Karpas-422 (cell line): ENCODE measurements at regions not wholly inside any gene's neighbourhood (a gene's known extent, or its start where the extent isn't known, plus 50 kb on each side); places are given as distances from the start of the nearest gene placed in this dataset.

Experiments
- DNase-seq: peaks from one replicate; pipeline ENCODE4 v3.0.0-alpha.2; 2015
- H2AFZ ChIP-seq: fragments of 200-600 bp; sonication (generic); 2 replicates; pipeline ENCODE4 v1.6.1; 2014; ENCODE audit warnings: antibody characterized with exemption, low read length, mixed read lengths
- H3K27ac ChIP-seq: fragments of 200-600 bp; sonication (generic); 2 replicates; pipeline ENCODE4 v1.5.1; 2014; ENCODE audit warnings: mild to moderate bottlenecking, low read length, moderate library complexity
- H3K27me3 ChIP-seq: fragments of 200-600 bp; sonication (generic); 2 replicates; pipeline ENCODE4 v1.6.1; 2014; ENCODE audit warnings: low read length, mixed read lengths
- H3K36me3 ChIP-seq: fragments of 200-600 bp; sonication (generic); 2 replicates; pipeline ENCODE4 v1.6.1; 2014; ENCODE audit warnings: low read length, mixed read lengths; ENCODE audit not compliant: insufficient read depth
- H3K4me1 ChIP-seq: fragments of 200-600 bp; sonication (generic); 2 replicates; pipeline ENCODE4 v1.6.1; 2014; ENCODE audit warnings: mild to moderate bottlenecking, low read length, mixed read lengths
- H3K4me2 ChIP-seq: fragments of 200-600 bp; sonication (generic); 2 replicates; pipeline ENCODE4 v1.6.1; 2014; ENCODE audit warnings: low read length, low read depth, mild to moderate bottlenecking; ENCODE audit not compliant: poor library complexity, severe bottlenecking
- H3K4me3 ChIP-seq: fragments of 200-600 bp; sonication (generic); 2 replicates; pipeline ENCODE4 v1.5.1; 2014; ENCODE audit warnings: mild to moderate bottlenecking, antibody characterized with exemption, low read length, mixed read lengths
- H3K79me2 ChIP-seq: fragments of 200-600 bp; sonication (generic); 2 replicates; pipeline ENCODE4 v1.6.1; 2014; ENCODE audit warnings: mild to moderate bottlenecking, low read length, mixed read lengths
- H3K9ac ChIP-seq: fragments of 200-600 bp; sonication (generic); 2 replicates; pipeline ENCODE4 v1.6.0; 2014; ENCODE audit warnings: low read length
- H3K9me2 ChIP-seq: fragments of 200-600 bp; sonication (generic), shearing (Covaris generic); replicated peaks from 2 replicates; pipeline ENCODE4 v1.6.0; 2014; ENCODE audit warnings: mild to moderate bottlenecking, low read length, moderate library complexity; ENCODE audit not compliant: insufficient read depth
- H3K9me3 ChIP-seq: fragments of 300-700, 200-600 bp; sonication (generic); 2 replicates; pipeline ENCODE4 v1.6.1; 2014; ENCODE audit warnings: low read length, mixed read lengths
- H4K20me1 ChIP-seq: fragments of 200-600 bp; sonication (generic); 2 replicates; pipeline ENCODE4 v1.6.1; 2014; ENCODE audit warnings: mild to moderate bottlenecking, antibody characterized with exemption, low read length, low read depth; ENCODE audit not compliant: insufficient read depth

GRCh38 chr2:152863826-152864225, 145.4 kb downstream of the ARL6IP6 start:
- H3K36me3 ChIP-seq = no peaks in the 10 kb centered on the region
- DNase-seq = no peak

GRCh38 chr2:152861349-152861942, 143.0 kb downstream of the ARL6IP6 start:
- no peak overlapping the region for H3K4me3 ChIP-seq
- H2AFZ ChIP-seq = no peak overlapping the region
- peak; percentile 75 for DNase-seq
- H3K9ac ChIP-seq = no peak overlapping the region
- H3K9me3 ChIP-seq = peaks cover 8% of the 10 kb centered on the region; the same call in 1 of the 2 replicates
- H3K79me2 ChIP-seq = no peaks in the 10 kb centered on the region
- no peak overlapping the region for H3K4me2 ChIP-seq
- no peaks in the 10 kb centered on the region for H3K4me1 ChIP-seq
- H3K27me3 ChIP-seq = no peaks in the 10 kb centered on the region
- H3K27ac ChIP-seq = no peak overlapping the region
- H4K20me1 ChIP-seq = no peaks in the 10 kb centered on the region
- H3K9me2 ChIP-seq = no peaks in the 10 kb centered on the region
- no peaks in the 10 kb centered on the region for H3K36me3 ChIP-seq

More at GRCh38 chr2:152863826-152864225, 145.4 kb downstream of the ARL6IP6 start:
- H3K9me3 ChIP-seq = peaks cover 8% of the 10 kb centered on the region; the same call in 1 of the 2 replicates
- no peaks in the 10 kb centered on the region for H3K79me2 ChIP-seq
- H4K20me1 ChIP-seq = no peaks in the 10 kb centered on the region
- H3K4me3 ChIP-seq = no peak overlapping the region
- no peaks in the 10 kb centered on the region for H3K27me3 ChIP-seq
- no peak overlapping the region for H2AFZ ChIP-seq
- no peak overlapping the region for H3K4me2 ChIP-seq
- no peak overlapping the region for H3K9ac ChIP-seq
- H3K9me2 ChIP-seq = no peaks in the 10 kb centered on the region
- H3K4me1 ChIP-seq = no peaks in the 10 kb centered on the region
- no peak overlapping the region for H3K27ac ChIP-seq

DNA sequence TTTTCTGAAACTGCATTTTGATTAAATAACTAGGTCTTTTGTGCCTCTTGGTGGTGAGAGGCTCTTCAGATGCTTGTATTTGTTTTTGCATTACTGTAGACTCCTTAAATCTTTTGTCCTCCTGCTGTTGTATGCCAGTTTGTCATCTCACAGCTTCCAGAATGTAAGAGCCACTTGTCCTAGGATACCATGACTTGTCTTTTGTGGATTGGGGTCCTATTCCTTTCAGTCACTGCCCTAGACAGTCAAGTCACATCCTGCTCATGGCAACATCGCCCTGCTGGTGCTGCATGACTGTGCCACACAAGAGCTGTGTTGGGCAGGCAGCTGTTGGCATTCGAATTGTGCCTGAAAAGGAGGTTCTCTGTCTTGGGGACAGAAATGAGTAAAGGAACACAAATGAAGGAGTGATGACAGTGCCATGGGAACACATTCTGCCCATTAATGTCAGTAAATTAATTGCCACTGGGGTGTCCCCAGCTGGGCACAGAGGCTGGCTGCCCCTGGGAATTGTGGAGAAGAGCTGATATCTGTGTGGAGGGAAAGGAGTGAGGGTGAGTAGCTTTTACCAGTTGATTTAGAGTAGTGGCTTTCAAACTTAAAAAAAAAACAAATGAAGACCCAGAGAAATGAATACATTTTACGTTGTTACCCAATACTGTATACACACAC, 140.3 kb downstream of the ARL6IP6 start:
- Histone ChIP-seq H4K20me1 (no peaks in the 10 kb centered on the region), H3K9ac (no peak overlapping the region), H3K9me3 (peaks cover 8% of the 10 kb centered on the region; the same call in 1 of the 2 replicates), H3K4me2 (no peak overlapping the region), H2AFZ (no peak overlapping the region), H3K27me3 (no peaks in the 10 kb centered on the region), H3K79me2 (no peaks in the 10 kb centered on the region), H3K9me2 (no peaks in the 10 kb centered on the region), H3K4me1 (no peaks in the 10 kb centered on the region), H3K4me3 (no peak overlapping the region), H3K36me3 (no peaks in the 10 kb centered on the region), H3K27ac (no peak overlapping the region)
- DNase-seq = no peak

DNA sequence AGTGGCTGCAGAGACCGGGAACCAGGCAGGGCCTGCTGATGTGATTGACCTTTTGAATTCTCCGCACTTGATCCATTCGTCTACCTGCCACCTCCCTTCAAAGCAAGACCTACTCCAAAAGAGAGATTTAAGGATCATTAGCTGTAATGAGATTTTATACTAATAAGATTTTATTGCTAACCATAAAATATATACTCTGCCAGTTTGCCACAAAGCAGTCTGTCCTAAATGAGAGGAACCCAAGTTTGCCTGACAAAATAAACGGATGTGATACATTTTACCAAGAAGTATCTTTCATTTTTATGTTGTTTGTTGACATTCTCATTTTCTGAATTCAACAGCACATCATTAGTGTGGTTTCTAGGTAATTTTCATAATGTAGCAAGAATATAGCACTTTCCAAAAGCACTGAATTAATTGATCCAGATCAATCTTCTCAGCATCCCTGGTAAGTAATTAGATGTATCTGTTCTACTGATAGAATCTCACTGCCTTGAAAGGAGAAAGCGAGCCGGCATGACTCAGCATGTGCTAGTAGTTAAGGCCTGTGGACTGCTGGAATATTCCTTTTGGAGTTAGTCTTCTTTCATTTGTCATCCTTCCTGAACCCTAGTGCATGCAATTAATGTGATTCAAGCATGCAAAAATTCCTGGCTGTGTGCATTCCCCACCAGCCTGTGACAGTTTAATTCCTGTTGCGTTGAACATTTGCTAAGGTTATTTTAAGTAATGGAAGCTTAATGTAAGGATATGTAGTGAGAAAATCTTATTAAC, 128.5 kb downstream of the ARL6IP6 start:
- no peak overlapping the region for H3K27ac ChIP-seq
- H3K4me2 ChIP-seq = no peak overlapping the region
- H3K9me3 ChIP-seq = no peaks in the 10 kb centered on the region
- H2AFZ ChIP-seq = no peak overlapping the region
- no peaks in the 10 kb centered on the region for H3K27me3 ChIP-seq
- no peaks in the 10 kb centered on the region for H4K20me1 ChIP-seq
- H3K4me3 ChIP-seq = no peak overlapping the region
- no peaks in the 10 kb centered on the region for H3K4me1 ChIP-seq
- H3K9me2 ChIP-seq = no peaks in the 10 kb centered on the region
- no peaks in the 10 kb centered on the region for H3K36me3 ChIP-seq
- no peaks in the 10 kb centered on the region for H3K79me2 ChIP-seq
- no peak overlapping the region for H3K9ac ChIP-seq
- no peak for DNase-seq

GRCh38 chr2:152835674-152836073, 117.3 kb downstream of the ARL6IP6 start:
- Histone ChIP-seq H3K27me3 (no peaks in the 10 kb centered on the region), H3K9me3 (no peaks in the 10 kb centered on the region), H3K4me3 (no peak overlapping the region), H3K36me3 (no peaks in the 10 kb centered on the region), H3K79me2 (no peaks in the 10 kb centered on the region), H3K27ac (no peak overlapping the region), H3K4me2 (no peak overlapping the region), H3K4me1 (no peaks in the 10 kb centered on the region), H2AFZ (no peak overlapping the region), H4K20me1 (no peaks in the 10 kb centered on the region), H3K9ac (no peak overlapping the region), H3K9me2 (no peaks in the 10 kb centered on the region)
- no peak for DNase-seq

- no peak for DNase-seq
- Histone ChIP-seq H2AFZ (no peak overlapping the region), H3K27ac (no peak overlapping the region), H3K9me2 (no peaks in the 10 kb centered on the region), H3K9ac (no peak overlapping the region), H3K4me2 (no peak overlapping the region), H4K20me1 (no peaks in the 10 kb centered on the region), H3K4me1 (no peaks in the 10 kb centered on the region), H3K9me3 (no peaks in the 10 kb centered on the region), H3K4me3 (no peak overlapping the region), H3K79me2 (no peaks in the 10 kb centered on the region), H3K36me3 (no peaks in the 10 kb centered on the region), H3K27me3 (no peaks in the 10 kb centered on the region)
Measured at GRCh38 chr2:152827944-152828343, 109.5 kb downstream of the ARL6IP6 start.

- H3K79me2 ChIP-seq = no peaks in the 10 kb centered on the region
- H3K27me3 ChIP-seq = no peaks in the 10 kb centered on the region
- H3K9me2 ChIP-seq = no peaks in the 10 kb centered on the region
- no peaks in the 10 kb centered on the region for H3K9me3 ChIP-seq
- H4K20me1 ChIP-seq = no peaks in the 10 kb centered on the region
- no peak overlapping the region for H3K4me2 ChIP-seq
- H3K4me1 ChIP-seq = no peaks in the 10 kb centered on the region
- H3K4me3 ChIP-seq = no peak overlapping the region
- no peaks in the 10 kb centered on the region for H3K36me3 ChIP-seq
- no peak overlapping the region for H2AFZ ChIP-seq
- H3K9ac ChIP-seq = no peak overlapping the region
- DNase-seq = no peak
- H3K27ac ChIP-seq = no peak overlapping the region
Measured at GRCh38 chr2:152826581-152827279, 108.3 kb downstream of the ARL6IP6 start.

- H3K9me2 ChIP-seq = no peaks in the 10 kb centered on the region
- H3K4me2 ChIP-seq = no peak overlapping the region
- no peak overlapping the region for H3K9ac ChIP-seq
- H3K36me3 ChIP-seq = no peaks in the 10 kb centered on the region
- H3K27ac ChIP-seq = no peak overlapping the region
- H4K20me1 ChIP-seq = no peaks in the 10 kb centered on the region
- no peak overlapping the region for H3K4me3 ChIP-seq
- H3K9me3 ChIP-seq = no peaks in the 10 kb centered on the region
- no peaks in the 10 kb centered on the region for H3K4me1 ChIP-seq
- no peak overlapping the region for H2AFZ ChIP-seq
- no peak for DNase-seq
- no peaks in the 10 kb centered on the region for H3K79me2 ChIP-seq
- no peaks in the 10 kb centered on the region for H3K27me3 ChIP-seq
Measured at GRCh38 chr2:152825834-152826233, 107.4 kb downstream of the ARL6IP6 start.
